WTC11 (cell line): ENCODE measurements at regions not wholly inside any gene's neighbourhood (a gene's known extent, or its start where the extent isn't known, plus 50 kb on each side); places are given as distances from the start of the nearest gene placed in this dataset.

ENCODE experiments used
- CBFB ChIP-seq: sonication (generic); formaldehyde crosslinking; IDR thresholded peaks from 2 replicates; pipeline ENCODE4 v1.8.1; 2022; ENCODE audit warnings: mild to moderate bottlenecking, low read depth, missing genetic modification reagents
- NR2C2 ChIP-seq: sonication (generic); formaldehyde crosslinking; IDR thresholded peaks from 2 replicates; pipeline ENCODE4 v1.8.0; 2022; ENCODE audit warnings: mild to moderate bottlenecking, missing genetic modification reagents
- NR3C1 ChIP-seq: sonication (generic); formaldehyde crosslinking; conservative IDR thresholded peaks from 2 replicates; pipeline ENCODE4 v1.8.1; 2023; ENCODE audit warnings: low read depth, mild to moderate bottlenecking, missing genetic modification reagents
- SP1 ChIP-seq: sonication (generic); formaldehyde crosslinking; conservative IDR thresholded peaks from 2 replicates; pipeline ENCODE4 v1.8.1; 2022; ENCODE audit warnings: missing genetic modification reagents
- TP53 ChIP-seq: sonication (generic); formaldehyde crosslinking; IDR thresholded peaks from 2 replicates; pipeline ENCODE4 v1.8.1; 2023; ENCODE audit warnings: mild to moderate bottlenecking, missing genetic modification reagents
- TF ChIP-seq, protein P1 (sequence below): sonication (generic); formaldehyde crosslinking; IDR thresholded peaks from 2 replicates; pipeline ENCODE4 v1.8.0; 2022; ENCODE audit warnings: mild to moderate bottlenecking, missing genetic modification reagents
- TF ChIP-seq, protein P2 (sequence below): fragments of 200-600 bp; IDR thresholded peaks from 2 replicates; pipeline ENCODE4 v1.8.0; 2022; ENCODE audit warnings: antibody characterized with exemption
- TF ChIP-seq, protein P3 (sequence below): sonication (generic); formaldehyde crosslinking; IDR thresholded peaks from 2 replicates; pipeline ENCODE4 v1.8.0; 2022; ENCODE audit warnings: mild to moderate bottlenecking, missing genetic modification reagents
- TF ChIP-seq, protein P4 (sequence below): sonication (generic); formaldehyde crosslinking; IDR thresholded peaks from 2 replicates; pipeline ENCODE4 v1.8.1; 2022; ENCODE audit warnings: low read depth, mild to moderate bottlenecking, moderate library complexity, missing genetic modification reagents, borderline replicate concordance
- TF ChIP-seq, protein P5 (sequence below): sonication (generic); formaldehyde crosslinking; IDR thresholded peaks from 2 replicates; pipeline ENCODE4 v1.8.1; 2023; ENCODE audit warnings: mild to moderate bottlenecking, moderate library complexity, missing genetic modification reagents
- TF ChIP-seq, protein P6 (sequence below): sonication (generic); formaldehyde crosslinking; IDR thresholded peaks from 2 replicates; pipeline ENCODE4 v1.8.0; 2022; ENCODE audit warnings: missing genetic modification reagents
- TF ChIP-seq, protein P7 (sequence below): fragments of 250-450 bp; sonication (Bioruptor Pico); IDR thresholded peaks from 2 replicates; pipeline ENCODE4 v1.9.0; 2021; ENCODE audit warnings: moderate library complexity, mild to moderate bottlenecking, inconsistent platforms, borderline replicate concordance
- TF ChIP-seq, protein P8 (sequence below): sonication (generic); formaldehyde crosslinking; IDR thresholded peaks from 2 replicates; pipeline ENCODE4 v1.8.0; 2023; ENCODE audit warnings: mild to moderate bottlenecking, missing genetic modification reagents
- TF ChIP-seq, protein P9 (sequence below): sonication (generic); formaldehyde crosslinking; conservative IDR thresholded peaks from 2 replicates; pipeline ENCODE4 v1.8.1; 2023; ENCODE audit warnings: mild to moderate bottlenecking, low read depth, missing genetic modification reagents, moderate library complexity

DNA sequence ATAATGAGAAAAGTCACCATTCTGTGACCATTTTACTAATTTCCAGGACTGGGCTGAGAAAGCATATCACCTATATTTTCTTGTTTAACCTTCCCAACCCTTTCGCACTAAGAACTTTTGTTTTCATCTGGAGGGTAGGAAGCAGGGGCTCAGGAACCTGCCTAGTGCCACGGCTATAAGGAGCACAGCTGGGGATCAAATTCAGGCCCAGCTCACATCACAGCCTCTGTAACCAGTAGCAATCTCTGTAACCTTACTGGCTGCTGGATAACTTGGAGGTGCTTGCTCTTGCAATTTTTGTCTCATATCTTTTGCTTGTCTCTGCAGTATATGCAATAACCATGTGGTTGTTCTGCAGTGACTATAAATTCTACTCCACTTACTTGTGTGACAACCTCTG, 62.0 kb downstream of the PABIR2 start:
- TF ChIP-seq SP1 (CRISPR knock-in tag) (no peak), CBFB (no peak), TP53 (no peak), NR3C1 (CRISPR knock-in tag) (no peak), NR2C2 (CRISPR knock-in tag) (no peak)
- TF ChIP-seq, protein P1, sequence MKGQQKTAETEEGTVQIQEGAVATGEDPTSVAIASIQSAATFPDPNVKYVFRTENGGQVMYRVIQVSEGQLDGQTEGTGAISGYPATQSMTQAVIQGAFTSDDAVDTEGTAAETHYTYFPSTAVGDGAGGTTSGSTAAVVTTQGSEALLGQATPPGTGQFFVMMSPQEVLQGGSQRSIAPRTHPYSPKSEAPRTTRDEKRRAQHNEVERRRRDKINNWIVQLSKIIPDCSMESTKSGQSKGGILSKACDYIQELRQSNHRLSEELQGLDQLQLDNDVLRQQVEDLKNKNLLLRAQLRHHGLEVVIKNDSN (CRISPR knock-in tag), result no peak
- TF ChIP-seq, protein P2, sequence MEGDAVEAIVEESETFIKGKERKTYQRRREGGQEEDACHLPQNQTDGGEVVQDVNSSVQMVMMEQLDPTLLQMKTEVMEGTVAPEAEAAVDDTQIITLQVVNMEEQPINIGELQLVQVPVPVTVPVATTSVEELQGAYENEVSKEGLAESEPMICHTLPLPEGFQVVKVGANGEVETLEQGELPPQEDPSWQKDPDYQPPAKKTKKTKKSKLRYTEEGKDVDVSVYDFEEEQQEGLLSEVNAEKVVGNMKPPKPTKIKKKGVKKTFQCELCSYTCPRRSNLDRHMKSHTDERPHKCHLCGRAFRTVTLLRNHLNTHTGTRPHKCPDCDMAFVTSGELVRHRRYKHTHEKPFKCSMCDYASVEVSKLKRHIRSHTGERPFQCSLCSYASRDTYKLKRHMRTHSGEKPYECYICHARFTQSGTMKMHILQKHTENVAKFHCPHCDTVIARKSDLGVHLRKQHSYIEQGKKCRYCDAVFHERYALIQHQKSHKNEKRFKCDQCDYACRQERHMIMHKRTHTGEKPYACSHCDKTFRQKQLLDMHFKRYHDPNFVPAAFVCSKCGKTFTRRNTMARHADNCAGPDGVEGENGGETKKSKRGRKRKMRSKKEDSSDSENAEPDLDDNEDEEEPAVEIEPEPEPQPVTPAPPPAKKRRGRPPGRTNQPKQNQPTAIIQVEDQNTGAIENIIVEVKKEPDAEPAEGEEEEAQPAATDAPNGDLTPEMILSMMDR, result no peak
- TF ChIP-seq, protein P3, sequence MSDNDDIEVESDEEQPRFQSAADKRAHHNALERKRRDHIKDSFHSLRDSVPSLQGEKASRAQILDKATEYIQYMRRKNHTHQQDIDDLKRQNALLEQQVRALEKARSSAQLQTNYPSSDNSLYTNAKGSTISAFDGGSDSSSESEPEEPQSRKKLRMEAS, result no peak
- TF ChIP-seq, protein P4, sequence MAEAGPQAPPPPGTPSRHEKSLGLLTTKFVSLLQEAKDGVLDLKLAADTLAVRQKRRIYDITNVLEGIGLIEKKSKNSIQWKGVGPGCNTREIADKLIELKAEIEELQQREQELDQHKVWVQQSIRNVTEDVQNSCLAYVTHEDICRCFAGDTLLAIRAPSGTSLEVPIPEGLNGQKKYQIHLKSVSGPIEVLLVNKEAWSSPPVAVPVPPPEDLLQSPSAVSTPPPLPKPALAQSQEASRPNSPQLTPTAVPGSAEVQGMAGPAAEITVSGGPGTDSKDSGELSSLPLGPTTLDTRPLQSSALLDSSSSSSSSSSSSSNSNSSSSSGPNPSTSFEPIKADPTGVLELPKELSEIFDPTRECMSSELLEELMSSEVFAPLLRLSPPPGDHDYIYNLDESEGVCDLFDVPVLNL (CRISPR knock-in tag), result no peak
- TF ChIP-seq, protein P5, sequence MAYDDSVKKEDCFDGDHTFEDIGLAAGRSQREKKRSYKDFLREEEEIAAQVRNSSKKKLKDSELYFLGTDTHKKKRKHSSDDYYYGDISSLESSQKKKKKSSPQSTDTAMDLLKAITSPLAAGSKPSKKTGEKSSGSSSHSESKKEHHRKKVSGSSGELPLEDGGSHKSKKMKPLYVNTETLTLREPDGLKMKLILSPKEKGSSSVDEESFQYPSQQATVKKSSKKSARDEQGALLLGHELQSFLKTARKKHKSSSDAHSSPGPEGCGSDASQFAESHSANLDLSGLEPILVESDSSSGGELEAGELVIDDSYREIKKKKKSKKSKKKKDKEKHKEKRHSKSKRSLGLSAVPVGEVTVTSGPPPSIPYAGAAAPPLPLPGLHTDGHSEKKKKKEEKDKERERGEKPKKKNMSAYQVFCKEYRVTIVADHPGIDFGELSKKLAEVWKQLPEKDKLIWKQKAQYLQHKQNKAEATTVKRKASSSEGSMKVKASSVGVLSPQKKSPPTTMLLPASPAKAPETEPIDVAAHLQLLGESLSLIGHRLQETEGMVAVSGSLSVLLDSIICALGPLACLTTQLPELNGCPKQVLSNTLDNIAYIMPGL, result no peak
- TF ChIP-seq, protein P6, sequence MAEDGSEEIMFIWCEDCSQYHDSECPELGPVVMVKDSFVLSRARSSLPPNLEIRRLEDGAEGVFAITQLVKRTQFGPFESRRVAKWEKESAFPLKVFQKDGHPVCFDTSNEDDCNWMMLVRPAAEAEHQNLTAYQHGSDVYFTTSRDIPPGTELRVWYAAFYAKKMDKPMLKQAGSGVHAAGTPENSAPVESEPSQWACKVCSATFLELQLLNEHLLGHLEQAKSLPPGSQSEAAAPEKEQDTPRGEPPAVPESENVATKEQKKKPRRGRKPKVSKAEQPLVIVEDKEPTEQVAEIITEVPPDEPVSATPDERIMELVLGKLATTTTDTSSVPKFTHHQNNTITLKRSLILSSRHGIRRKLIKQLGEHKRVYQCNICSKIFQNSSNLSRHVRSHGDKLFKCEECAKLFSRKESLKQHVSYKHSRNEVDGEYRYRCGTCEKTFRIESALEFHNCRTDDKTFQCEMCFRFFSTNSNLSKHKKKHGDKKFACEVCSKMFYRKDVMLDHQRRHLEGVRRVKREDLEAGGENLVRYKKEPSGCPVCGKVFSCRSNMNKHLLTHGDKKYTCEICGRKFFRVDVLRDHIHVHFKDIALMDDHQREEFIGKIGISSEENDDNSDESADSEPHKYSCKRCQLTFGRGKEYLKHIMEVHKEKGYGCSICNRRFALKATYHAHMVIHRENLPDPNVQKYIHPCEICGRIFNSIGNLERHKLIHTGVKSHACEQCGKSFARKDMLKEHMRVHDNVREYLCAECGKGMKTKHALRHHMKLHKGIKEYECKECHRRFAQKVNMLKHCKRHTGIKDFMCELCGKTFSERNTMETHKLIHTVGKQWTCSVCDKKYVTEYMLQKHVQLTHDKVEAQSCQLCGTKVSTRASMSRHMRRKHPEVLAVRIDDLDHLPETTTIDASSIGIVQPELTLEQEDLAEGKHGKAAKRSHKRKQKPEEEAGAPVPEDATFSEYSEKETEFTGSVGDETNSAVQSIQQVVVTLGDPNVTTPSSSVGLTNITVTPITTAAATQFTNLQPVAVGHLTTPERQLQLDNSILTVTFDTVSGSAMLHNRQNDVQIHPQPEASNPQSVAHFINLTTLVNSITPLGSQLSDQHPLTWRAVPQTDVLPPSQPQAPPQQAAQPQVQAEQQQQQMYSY (CRISPR knock-in tag), result no peak
- TF ChIP-seq, protein P7, sequence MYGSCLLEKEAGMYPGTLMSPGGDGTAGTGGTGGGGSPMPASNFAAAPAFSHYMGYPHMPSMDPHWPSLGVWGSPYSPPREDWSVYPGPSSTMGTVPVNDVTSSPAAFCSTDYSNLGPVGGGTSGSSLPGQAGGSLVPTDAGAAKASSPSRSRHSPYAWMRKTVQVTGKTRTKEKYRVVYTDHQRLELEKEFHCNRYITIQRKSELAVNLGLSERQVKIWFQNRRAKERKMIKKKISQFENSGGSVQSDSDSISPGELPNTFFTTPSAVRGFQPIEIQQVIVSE (CRISPR knock-in tag), result no peak
- TF ChIP-seq, protein P8, sequence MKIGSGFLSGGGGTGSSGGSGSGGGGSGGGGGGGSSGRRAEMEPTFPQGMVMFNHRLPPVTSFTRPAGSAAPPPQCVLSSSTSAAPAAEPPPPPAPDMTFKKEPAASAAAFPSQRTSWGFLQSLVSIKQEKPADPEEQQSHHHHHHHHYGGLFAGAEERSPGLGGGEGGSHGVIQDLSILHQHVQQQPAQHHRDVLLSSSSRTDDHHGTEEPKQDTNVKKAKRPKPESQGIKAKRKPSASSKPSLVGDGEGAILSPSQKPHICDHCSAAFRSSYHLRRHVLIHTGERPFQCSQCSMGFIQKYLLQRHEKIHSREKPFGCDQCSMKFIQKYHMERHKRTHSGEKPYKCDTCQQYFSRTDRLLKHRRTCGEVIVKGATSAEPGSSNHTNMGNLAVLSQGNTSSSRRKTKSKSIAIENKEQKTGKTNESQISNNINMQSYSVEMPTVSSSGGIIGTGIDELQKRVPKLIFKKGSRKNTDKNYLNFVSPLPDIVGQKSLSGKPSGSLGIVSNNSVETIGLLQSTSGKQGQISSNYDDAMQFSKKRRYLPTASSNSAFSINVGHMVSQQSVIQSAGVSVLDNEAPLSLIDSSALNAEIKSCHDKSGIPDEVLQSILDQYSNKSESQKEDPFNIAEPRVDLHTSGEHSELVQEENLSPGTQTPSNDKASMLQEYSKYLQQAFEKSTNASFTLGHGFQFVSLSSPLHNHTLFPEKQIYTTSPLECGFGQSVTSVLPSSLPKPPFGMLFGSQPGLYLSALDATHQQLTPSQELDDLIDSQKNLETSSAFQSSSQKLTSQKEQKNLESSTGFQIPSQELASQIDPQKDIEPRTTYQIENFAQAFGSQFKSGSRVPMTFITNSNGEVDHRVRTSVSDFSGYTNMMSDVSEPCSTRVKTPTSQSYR (CRISPR knock-in tag), result no peak
- TF ChIP-seq, protein P9, sequence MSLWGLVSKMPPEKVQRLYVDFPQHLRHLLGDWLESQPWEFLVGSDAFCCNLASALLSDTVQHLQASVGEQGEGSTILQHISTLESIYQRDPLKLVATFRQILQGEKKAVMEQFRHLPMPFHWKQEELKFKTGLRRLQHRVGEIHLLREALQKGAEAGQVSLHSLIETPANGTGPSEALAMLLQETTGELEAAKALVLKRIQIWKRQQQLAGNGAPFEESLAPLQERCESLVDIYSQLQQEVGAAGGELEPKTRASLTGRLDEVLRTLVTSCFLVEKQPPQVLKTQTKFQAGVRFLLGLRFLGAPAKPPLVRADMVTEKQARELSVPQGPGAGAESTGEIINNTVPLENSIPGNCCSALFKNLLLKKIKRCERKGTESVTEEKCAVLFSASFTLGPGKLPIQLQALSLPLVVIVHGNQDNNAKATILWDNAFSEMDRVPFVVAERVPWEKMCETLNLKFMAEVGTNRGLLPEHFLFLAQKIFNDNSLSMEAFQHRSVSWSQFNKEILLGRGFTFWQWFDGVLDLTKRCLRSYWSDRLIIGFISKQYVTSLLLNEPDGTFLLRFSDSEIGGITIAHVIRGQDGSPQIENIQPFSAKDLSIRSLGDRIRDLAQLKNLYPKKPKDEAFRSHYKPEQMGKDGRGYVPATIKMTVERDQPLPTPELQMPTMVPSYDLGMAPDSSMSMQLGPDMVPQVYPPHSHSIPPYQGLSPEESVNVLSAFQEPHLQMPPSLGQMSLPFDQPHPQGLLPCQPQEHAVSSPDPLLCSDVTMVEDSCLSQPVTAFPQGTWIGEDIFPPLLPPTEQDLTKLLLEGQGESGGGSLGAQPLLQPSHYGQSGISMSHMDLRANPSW (CRISPR knock-in tag), result no peak
